Activated naive CD4-positive, alpha-beta T cell treated with Interleukin-2 at 50 U/mL for 16 hours (primary cell): ENCODE measurements at regions not wholly inside any gene's neighbourhood (a gene's known extent, or its start where the extent isn't known, plus 50 kb on each side); places are given as distances from the start of the nearest gene placed in this dataset.

Source experiments
- DNase-seq: peaks from one replicate; pipeline ENCODE4 v3.0.0-alpha.2; 2020

GRCh38 chr2:238563551-238563950 lies 136.8 kb downstream of the ASB1 start:
- no peak for DNase-seq

GRCh38 chr2:238564286-238564920 lies 137.7 kb downstream of the ASB1 start:
- DNase-seq = no peak

DNA sequence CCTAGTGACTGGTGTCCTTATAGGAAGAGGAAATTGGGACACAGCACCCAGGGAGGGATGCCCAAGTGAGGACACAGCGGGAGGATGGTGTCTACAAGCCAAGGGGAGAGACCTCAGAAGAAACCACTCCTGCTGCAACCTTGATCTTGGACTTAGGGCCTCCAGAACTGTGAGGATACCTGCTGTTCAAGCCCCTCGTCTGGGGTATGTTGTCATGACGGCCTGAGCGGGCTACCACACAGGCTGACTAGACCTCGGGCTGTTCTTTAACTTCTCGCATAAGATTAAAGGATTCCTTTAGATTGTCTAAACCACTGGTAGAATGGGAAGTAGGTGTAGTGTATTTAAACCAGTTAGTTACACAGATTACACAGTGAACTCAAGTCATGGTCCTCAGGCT lies 138.3 kb downstream of the ASB1 start:
- DNase-seq = no peak

- no peak for DNase-seq
These were observed 139.4 kb downstream of the ASB1 start for GRCh38 chr2:238566001-238566645.

- DNase-seq = no peak
These were observed 140.5 kb downstream of the ASB1 start for GRCh38 chr2:238567067-238567855.

GRCh38 chr2:238567996-238568395 lies 141.3 kb downstream of the ASB1 start:
- no peak for DNase-seq

DNA sequence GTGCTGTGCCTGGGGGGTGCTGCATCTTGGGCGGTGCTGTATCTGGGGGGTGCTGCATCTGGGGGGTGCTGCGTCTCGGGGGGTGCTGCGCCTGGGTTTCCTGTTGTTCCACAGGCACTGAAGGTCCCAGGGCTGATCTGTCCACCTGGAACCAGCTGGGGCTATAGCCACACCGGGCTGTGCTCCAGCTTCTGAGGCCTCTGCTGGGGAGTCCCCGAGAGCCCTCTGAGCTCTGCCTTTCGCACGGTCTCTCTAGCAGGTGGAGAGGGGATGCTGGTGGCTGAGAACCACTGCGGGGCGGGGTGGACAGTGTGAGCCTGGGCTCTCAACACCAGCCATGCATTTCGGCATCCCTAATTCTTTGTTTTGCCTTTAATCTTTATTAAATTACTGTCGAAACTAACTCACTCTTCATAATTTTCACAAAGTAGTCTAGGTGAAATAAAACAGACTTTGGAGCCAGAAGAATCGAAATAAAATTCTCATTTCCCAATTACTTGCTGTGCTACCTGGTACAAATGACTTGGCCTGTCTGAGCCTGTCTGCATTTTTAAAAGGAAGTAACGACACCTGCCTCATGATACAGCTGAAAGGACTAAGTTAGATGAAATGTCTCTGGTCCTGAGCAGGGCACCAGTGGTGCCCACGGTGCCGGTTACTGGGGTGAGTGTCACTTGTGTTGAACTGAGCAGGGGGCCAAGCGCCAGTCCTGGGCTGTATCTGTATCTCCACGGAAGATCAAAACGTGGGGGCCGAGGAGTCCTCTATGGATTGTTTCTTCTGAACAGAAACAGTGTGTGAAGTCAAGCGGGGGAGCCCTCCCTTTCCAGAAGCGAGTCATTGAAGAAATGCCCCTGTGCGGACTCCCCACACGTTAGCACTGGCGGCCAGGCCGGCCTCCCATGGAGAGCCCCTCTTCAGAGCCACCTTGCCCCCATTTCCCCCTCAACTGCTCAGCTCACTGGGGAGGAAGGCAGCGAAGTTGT lies 142.0 kb downstream of the ASB1 start:
- no peak for DNase-seq

DNA sequence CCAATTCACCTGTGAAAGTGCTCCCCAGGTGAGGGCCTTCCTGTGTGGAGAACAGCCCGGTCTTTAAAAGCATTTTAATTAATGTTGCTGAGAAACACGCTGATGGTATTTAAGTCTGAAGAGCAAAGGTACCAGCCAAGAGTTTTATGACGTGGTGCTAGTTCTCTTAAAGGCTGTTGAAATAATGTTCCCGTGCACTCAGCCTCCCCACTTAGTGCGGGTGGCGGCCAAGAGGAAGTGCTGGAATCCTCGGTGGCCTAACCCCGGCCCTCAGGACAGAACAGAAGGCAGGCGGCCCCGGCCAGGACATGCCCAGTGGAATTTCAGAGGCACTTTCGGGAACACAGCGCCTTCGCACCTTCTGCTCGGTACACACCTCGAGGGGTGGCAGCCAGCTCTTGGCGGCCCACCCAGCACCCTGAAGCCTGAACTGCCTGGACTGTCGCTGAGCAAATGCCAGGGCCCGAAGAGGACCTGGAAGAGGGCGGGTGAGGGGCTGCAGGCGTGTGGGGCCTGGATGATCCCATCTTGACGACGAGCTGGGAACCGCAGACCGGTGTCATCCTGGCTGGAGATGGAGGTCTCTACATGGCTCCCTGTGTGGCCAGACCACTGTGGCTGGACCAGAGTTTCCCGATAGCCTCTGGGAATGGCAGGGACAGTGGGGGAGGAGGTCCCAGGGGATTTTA lies 142.9 kb downstream of the ASB1 start:
- DNase-seq = no peak

DNA sequence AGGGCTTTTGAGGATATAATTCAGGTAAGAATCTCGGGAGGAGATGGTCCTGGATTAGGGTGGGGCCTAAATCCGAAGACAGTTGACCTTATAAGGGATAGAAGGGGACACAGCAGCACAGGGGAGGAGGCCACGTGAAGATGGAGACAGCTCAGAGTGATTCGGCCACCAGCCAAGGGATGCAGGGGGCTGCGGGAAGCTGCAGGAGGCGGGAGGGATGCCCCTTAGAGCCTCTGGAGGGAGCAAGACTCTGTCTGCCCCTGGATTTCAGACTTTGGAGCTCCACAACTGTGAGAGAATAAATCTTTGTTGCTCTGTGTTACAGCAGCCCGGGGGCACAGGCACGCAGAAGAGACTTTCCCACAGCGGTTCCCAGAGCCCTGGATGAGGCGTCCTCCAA lies 143.7 kb downstream of the ASB1 start:
- DNase-seq = no peak

DNA sequence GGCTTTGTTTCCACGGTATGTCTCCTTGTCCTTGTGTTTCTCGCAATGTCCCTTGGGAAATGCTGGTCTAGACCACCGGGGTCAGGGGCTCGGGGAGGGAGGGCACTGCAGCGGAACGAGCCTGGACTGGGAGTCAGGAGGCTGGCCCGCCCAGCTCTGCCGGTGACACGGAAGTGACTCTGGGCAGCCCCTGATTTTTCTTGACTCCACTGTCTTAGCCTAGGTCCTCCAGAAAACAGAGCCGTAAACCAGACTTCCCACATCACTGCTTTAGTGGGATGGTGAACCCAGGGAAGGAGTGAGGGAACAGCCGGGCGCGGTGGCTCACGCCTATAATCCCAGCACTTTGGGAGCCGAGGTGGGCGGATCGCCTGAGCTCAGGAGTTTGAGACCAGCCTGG lies 144.2 kb downstream of the ASB1 start:
- DNase-seq = no peak

DNA sequence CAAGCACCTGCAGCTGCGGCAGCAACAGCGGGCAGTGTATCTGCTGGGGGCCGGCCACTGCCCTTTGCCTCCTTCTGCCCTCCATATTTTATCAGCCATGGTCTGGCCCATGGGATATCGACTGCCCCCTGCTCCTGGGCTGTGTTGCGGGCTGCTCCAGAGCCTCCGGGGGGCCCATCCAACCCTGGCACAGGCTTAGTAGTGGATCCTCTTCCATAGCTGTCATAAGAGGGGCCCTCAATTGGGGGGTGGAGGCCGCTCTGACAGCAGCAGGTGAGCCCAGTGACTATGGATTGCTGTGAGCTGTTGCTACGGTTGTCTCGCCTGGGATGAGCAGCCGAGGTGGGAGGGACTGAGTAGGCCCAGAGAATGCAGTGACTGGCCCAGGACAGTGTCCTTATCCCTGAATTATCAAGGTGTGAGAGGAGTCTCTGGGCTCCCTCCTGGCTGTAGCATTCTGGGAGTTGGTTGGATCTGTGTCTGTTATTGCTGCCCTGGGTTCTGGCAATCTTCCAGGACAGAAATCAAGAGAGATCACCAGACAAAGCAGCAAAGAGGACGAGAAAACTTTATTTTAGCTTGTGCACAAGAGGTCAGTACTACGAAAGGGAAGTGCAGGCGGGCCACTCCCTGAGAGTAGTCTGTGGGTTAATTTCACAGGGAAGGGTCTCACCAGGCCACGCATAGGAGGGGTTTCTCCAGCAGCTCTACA lies 145.1 kb downstream of the ASB1 start:
- no peak for DNase-seq

GRCh38 chr2:238573065-238573778 lies 146.5 kb downstream of the ASB1 start:
- DNase-seq = no peak

DNA sequence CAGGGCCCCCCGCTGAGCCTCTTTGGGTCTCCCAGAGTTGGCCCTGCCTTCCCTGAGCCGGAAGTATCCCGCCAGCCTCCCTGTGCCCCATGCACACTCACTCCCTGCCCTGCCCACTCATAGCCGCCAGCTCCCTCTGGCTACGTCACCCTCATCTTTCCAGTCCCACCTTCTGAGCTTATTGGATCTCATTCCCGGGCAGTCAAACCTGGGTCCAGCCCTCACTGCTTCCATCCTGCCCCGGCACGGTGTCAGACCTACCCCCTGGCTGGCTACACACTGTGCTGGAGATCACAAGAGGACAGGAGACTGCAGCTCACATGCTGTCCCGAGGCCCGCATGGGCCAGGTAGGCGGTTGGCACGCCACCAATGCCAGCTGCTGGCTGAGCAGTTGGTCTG lies 147.2 kb downstream of the ASB1 start:
- DNase-seq = no peak

- DNase-seq = no peak
These were observed 148.0 kb downstream of the ASB1 start for GRCh38 chr2:238574490-238575271.

DNA sequence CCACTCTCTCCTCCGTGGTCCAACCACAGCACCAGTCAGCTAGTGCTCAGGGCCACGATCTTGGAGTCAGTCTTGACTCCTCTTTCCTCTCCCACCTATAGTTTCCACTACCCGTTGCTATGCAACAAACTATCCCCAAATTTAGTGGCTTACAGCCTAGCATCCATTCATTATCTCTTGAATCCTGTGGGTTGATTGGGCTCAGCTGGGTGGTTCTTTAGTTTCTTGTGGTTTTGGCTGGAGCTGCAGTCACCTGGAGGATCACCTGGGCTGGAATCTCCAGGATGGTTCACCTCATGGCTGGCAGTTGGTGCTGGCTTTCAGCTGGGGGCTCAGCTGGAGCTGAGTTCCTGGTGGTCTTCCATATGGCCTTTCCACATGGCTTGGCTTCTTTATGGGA lies 149.9 kb downstream of the ASB1 start:
- no peak for DNase-seq

DNA sequence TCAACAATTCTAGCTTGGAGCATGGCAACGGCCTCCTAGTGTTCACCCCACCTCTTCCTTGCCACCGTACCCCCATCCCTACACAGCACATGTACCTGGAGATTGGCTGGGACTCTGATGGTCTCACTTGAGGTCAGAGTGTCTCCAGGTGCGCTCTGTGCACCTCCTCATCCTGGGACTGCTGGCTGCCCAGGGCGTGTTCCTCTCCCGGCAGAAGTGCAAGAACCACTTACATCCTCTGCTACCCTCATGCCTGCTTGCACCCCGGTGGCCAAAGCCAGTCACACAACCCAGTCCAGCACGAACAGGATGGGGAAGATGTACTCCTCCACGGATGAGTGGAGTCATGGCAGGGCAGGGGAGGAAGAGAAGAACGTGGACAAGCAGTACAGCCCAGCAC lies 151.5 kb downstream of the ASB1 start:
- no peak for DNase-seq

DNA sequence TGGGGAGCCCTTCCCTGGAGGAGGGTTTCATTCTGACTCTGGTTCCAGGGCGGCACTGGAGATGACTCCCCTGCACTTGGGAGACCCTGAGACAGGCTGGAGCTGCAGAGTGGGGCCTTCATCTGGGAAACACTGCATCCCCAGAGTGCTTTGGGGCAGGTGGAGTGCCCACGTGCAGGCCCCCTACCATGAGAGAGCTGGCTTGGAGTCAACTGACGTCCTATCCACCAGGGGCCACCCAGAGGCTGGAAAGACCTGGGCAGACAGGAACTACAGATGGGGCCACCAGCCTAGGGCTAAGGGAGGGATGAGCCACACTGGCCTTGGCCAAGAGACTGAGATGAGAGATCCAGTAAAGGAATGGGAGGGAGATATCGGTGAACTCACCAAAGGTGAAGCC lies 153.8 kb downstream of the ASB1 start:
- DNase-seq = no peak

DNA sequence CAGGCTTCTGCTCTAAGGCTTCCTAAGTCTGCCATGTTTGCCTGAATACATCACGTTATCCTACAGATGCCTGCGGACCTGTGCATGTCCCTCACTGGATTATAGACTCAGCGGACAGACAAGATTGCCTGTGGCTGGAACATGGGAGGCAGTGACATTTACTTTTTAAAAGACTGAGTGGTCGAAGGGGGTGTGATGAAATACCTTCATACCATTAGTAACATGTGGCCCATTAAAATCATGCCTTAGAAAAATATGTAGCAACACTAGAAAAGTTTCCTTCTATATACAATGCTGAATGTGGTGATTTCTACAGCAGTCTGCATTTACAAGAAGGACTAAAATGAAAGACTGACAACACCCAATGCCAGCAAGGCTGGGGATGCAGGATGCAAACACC lies 154.4 kb downstream of the ASB1 start:
- no peak for DNase-seq

DNA sequence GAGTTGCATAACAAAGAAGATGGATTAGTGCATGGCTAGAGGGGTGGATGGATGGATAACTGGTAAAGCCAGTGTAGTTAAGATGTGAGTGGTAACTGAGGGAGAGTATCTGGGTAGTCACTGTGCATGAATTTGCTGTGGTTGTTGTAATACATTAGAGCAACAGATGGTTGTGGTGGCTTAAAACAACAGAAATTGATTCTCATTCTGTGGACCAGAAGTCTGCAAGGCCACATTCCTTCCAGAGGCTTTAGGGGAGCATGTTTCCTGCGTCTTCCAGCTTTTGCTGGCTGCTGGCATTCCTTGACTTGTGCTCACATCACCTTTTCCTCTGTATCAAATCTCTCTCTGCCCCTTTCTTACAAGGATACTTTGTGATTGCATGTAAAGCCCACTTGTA lies 155.4 kb downstream of the ASB1 start:
- DNase-seq = no peak

DNA sequence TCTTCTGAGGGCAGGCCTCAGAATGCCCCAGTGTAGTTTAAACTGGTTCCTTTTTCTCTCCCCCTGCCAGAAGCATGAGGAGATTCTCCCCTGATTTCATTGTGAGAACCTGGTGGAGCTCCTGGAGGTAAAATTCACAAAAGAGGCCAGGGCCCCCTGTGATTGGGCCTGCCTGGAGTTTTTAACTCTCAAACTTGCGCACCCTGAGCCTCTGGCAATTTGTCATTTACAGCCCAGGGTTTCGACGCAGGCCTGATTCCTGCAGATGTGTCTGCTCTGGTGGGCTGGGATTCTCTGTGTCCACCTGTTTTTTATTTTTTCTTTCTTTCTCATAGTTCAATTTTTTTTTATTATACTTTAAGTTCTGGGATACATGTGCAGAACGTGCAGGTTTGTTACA lies 157.9 kb downstream of the ASB1 start:
- DNase-seq = no peak
